Subcutaneous abdominal adipose tissue (tissue), 5 donors: ENCODE measurements at regions not wholly inside any gene's neighbourhood (a gene's known extent, or its start where the extent isn't known, plus 50 kb on each side); places are given as distances from the start of the nearest gene placed in this dataset.

ENCODE experiments used
- H3K27ac ChIP-seq: one replicate; pipeline ENCODE4 v1.7.0; 2013; ENCODE audit warnings: low read depth, mild to moderate bottlenecking, inconsistent platforms, low read length, moderate library complexity
- H3K27me3 ChIP-seq, 5 donors: one replicate each; pipeline ENCODE4 v1.7.0; 2013; ENCODE audit warnings: low read length in 5 of 5, inconsistent platforms in 1 of 5; ENCODE audit not compliant: control insufficient read depth in 5 of 5, insufficient read depth in 4 of 5
- H3K36me3 ChIP-seq, 5 donors: one replicate each; pipeline ENCODE4 v1.7.0; 2013; ENCODE audit warnings: low read length in 5 of 5; ENCODE audit not compliant: control insufficient read depth in 5 of 5, insufficient read depth in 5 of 5
- H3K4me1 ChIP-seq, 5 donors: one replicate each; pipeline ENCODE4 v1.7.0; 2013; ENCODE audit warnings: low read length in 5 of 5, mild to moderate bottlenecking in 3 of 5, moderate library complexity in 1 of 5; ENCODE audit not compliant: control insufficient read depth in 5 of 5, insufficient read depth in 5 of 5
- H3K4me3 ChIP-seq, 5 donors: one replicate each; pipeline ENCODE4 v1.7.0; 2013; ENCODE audit warnings: low read length in 5 of 5, low read depth in 1 of 5
- H3K9ac ChIP-seq, 5 donors: one replicate each; pipeline ENCODE4 v1.7.0; 2013; ENCODE audit warnings: low read length in 5 of 5, mild to moderate bottlenecking in 4 of 5, moderate library complexity in 3 of 5
- H3K9me3 ChIP-seq, 5 donors: one replicate each; pipeline ENCODE4 v1.7.0; 2013; ENCODE audit warnings: low read length in 5 of 5; ENCODE audit not compliant: control insufficient read depth in 5 of 5
- donor health status: healthy.
- donor health status: healthy.
- donor health status: healthy.
- donor health status: healthy.
- donor health status: healthy.

- Histone ChIP-seq H3K27me3 (no peaks in the 10 kb centered on the region), H3K9ac (no peak overlapping the region), H3K9me3 (no peaks in the 10 kb centered on the region), H3K4me3 (no peak overlapping the region), H3K27ac (no peak overlapping the region), H3K36me3 (no peaks in the 10 kb centered on the region), H3K4me1 (no peaks in the 10 kb centered on the region)
Observed at GRCh38 chr3:1774597-1774996, 324.1 kb upstream of the CNTN4 start.

- no peaks in the 10 kb centered on the region for H3K36me3 ChIP-seq
- H3K27me3 ChIP-seq: no peaks in the 10 kb centered on the region
- H3K4me1 ChIP-seq: no peaks in the 10 kb centered on the region
- no peak overlapping the region for H3K9ac ChIP-seq
- H3K27ac ChIP-seq: no peak overlapping the region
- no peak overlapping the region for H3K4me3 ChIP-seq
- no peaks in the 10 kb centered on the region for H3K9me3 ChIP-seq
Observed at GRCh38 chr3:1775321-1775720, 323.3 kb upstream of the CNTN4 start.

- H3K4me3 ChIP-seq: no peak overlapping the region
- no peaks in the 10 kb centered on the region for H3K36me3 ChIP-seq
- H3K27ac ChIP-seq: no peak overlapping the region
- no peaks in the 10 kb centered on the region for H3K9me3 ChIP-seq
- no peaks in the 10 kb centered on the region for H3K27me3 ChIP-seq
- no peak overlapping the region for H3K9ac ChIP-seq
- H3K4me1 ChIP-seq: no peaks in the 10 kb centered on the region
Observed at GRCh38 chr3:1783995-1784394, 314.7 kb upstream of the CNTN4 start.

DNA sequence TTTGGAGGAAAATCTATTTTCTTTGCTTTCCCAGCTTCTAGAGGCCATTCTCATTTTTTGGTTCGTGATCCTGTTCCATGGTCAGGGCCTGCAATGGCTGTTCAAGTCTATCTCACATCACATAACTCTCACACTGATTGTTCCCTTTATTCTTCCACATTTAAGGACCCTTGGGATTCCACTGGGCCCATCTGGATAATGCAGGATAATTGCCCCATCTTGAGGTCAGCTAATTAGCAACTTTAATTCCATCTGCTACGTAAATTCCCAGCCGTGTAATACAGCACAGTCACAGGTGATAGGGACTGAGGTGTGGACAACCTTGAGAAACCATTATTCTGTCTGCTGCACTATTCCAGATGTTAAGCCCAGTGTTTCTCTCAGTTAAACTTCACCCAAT is 311.6 kb upstream of the CNTN4 start:
- Histone ChIP-seq H3K4me3 (no peak overlapping the region), H3K4me1 (no peaks in the 10 kb centered on the region), H3K27me3 (no peaks in the 10 kb centered on the region), H3K9ac (no peak overlapping the region), H3K9me3 (no peaks in the 10 kb centered on the region), H3K27ac (no peak overlapping the region), H3K36me3 (no peaks in the 10 kb centered on the region)

DNA sequence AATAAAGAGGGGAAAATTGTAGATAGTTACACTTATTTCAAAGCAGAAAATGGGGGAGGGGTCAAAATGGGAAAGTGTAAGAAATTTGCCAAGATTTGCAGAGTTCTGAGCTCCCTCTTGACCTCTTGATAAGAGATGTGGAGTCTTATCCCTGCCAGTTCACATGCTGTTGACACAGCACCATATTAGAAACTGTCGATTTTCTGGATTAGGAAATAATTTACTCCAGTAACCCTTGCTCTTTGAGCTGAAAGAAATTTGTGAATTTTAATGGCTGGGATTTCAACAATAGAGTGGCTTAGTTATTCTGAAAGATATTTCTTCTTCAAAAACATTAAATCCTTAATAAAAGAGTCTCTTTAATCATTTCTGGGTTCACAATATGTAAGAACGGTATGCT is 306.2 kb upstream of the CNTN4 start:
- Histone ChIP-seq H3K36me3 (no peaks in the 10 kb centered on the region), H3K27me3 (no peaks in the 10 kb centered on the region), H3K4me3 (no peak overlapping the region), H3K9ac (no peak overlapping the region), H3K4me1 (no peaks in the 10 kb centered on the region), H3K27ac (no peak overlapping the region), H3K9me3 (no peaks in the 10 kb centered on the region)

DNA sequence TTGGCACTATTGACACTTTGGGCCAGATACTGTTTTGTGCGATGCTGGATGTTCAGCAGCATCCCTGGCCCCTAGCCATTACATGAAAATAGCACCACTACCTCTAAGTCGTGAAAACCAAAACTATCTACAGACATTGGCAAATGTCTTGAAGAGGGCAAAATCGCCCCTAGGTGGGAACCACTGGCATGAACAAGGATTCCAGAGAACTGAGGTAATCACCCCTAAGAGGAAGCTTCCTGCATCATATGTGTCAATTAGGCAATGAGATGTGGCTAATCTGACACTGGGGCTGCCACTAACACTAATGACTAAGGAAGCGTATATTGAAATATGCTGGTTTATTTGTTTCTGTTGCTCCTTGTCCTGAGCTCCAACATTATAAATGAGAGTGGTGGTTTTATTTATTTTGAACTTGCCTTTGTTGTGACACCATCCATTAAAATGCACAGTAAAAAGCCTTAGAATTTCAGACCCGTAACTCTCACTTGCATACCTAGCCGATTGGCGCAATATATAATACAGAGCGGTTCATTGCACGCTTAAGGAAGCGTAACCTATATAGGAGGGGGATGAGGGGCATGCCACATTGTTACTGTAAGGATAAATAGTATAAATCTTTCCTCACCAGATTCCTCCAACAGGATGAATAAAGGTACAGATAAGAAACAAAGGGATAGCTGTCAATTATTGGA is 299.8 kb upstream of the CNTN4 start:
- no peaks in the 10 kb centered on the region for H3K36me3 ChIP-seq

DNA sequence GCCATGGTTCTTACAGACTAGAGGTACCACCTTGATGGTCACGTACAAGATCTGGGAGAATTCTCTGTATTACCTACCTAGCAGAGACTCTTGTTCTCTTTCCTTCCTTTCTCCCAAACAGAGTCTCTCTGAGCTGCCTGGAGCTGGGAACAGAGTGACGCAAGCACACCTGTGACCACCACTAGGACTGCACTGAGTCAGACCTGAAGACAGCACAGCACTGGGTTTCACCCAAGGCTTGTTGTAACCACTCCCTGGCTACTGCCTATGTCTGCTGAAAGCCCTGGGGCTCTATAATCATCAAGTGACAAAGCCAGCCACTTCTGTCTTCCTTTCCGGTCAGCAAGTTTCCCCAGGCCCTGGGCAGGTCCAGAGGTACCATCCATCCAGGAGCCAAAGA is 293.3 kb upstream of the CNTN4 start:
- H3K4me3 ChIP-seq: no peak overlapping the region
- H3K27ac ChIP-seq: no peak overlapping the region
- peaks cover 5 to 17% (median 10%) of the 10 kb centered on the region in 5 donors for H3K9me3 ChIP-seq
- no peaks in the 10 kb centered on the region for H3K4me1 ChIP-seq
- H3K36me3 ChIP-seq: no peaks in the 10 kb centered on the region
- no peak overlapping the region for H3K9ac ChIP-seq
- no peaks in the 10 kb centered on the region for H3K27me3 ChIP-seq

More for the DNA sequence above, 299.8 kb upstream of the CNTN4 start:
- no peak overlapping the region for H3K4me3 ChIP-seq
- peaks cover 0 to 6% (median 0%) of the 10 kb centered on the region in 5 donors for H3K9me3 ChIP-seq
- H3K27ac ChIP-seq: no peak overlapping the region
- no peak overlapping the region for H3K9ac ChIP-seq
- H3K4me1 ChIP-seq: no peaks in the 10 kb centered on the region
- H3K27me3 ChIP-seq: no peaks in the 10 kb centered on the region

DNA sequence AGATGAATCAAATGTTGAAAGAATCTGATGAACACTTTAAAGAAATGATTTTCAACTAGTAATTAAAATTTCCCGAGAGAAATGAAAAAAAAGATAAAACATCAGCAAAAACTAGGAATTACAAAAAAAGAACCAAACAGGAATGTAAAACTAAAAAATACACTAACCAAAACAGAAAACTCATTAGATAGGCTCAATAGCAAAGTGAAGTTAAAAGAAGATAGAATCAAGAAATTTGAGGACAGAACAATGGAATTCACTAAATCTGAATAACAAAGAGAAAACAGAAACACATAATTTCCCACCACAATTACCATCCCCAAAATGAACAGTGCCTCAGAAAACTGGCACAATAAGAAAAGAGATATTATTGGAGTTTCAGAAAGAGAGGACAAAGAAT is 290.1 kb upstream of the CNTN4 start:
- Histone ChIP-seq H3K4me1 (no peaks in the 10 kb centered on the region), H3K9me3 (peaks cover 5 to 12% (median 8%) of the 10 kb centered on the region in 5 donors), H3K36me3 (no peaks in the 10 kb centered on the region), H3K4me3 (no peak overlapping the region), H3K27ac (no peak overlapping the region), H3K9ac (no peak overlapping the region), H3K27me3 (no peaks in the 10 kb centered on the region)

- Histone ChIP-seq H3K9ac (no peak overlapping the region), H3K27me3 (no peaks in the 10 kb centered on the region), H3K36me3 (no peaks in the 10 kb centered on the region), H3K9me3 (no peaks in the 10 kb centered on the region), H3K4me1 (no peaks in the 10 kb centered on the region), H3K27ac (no peak overlapping the region), H3K4me3 (no peak overlapping the region)
Observed at GRCh38 chr3:1823867-1824266, 274.8 kb upstream of the CNTN4 start.

- H3K27me3 ChIP-seq: no peaks in the 10 kb centered on the region
- no peaks in the 10 kb centered on the region for H3K36me3 ChIP-seq
- H3K9ac ChIP-seq: no peak overlapping the region
- H3K4me1 ChIP-seq: no peaks in the 10 kb centered on the region
- no peak overlapping the region for H3K4me3 ChIP-seq
- H3K27ac ChIP-seq: no peak overlapping the region
- no peaks in the 10 kb centered on the region for H3K9me3 ChIP-seq
Observed at GRCh38 chr3:1824359-1824758, 274.3 kb upstream of the CNTN4 start.
